ENCODE measurements at regions not wholly inside any gene's neighbourhood (a gene's known extent, or its start where the extent isn't known, plus 50 kb on each side); places are given as distances from the start of the nearest gene placed in this dataset.
"Not testable (repeated sequence)": the region's sequence is repeated elsewhere in the genome, so short reads cannot be mapped to it uniquely, and the experiment has no call there.

GRCh38 chr1:8118736-8119135 is 92.6 kb upstream of the ERRFI1 start:
- not testable (repeated sequence) for FAIRE-seq; DNase-seq (ENCODE audit: low spot score)

- DNase-seq (ENCODE audit: low spot score), result no peak
- no peak for FAIRE-seq
These were observed 91.9 kb upstream of the ERRFI1 start for GRCh38 chr1:8118031-8118451.

DNA sequence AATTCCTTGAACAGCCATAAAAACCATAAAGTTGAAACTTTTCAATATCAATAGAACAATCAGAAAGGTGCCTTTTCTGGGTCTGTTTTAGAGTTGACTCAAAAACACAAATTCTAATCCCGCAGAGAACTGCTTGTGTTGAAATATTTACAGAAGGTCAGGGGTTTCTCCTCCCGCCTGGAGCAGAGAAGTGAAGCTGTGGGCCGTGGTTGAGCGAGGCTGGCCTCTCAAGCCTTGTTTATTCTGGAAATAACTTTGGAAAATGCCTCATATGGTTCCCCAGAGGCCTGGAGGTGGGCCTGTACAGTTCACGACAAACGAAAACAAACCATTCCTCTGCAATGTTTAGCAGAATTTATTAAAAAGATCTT is 90.8 kb upstream of the ERRFI1 start:
- DNase-seq (ENCODE audit: low spot score), result no peak

DNA sequence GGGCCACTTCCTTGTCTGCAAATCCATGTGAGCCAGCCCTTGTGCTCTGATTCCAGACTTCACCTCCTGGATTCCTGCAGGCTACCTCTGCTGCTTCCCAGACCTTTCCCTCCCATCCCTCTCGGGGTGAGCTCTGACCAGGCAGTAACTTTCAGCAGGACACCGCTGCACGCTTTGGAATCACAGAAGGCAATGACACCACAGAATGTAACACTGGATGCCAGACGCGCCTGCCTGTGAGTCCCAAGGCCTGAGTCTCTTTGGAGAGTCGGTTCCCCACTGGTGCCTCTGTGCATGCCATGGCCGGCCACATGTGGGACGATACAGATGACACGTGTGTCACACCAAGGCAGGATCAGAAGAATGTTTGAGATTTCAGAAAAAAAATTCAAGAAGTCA is 89.7 kb upstream of the ERRFI1 start:
- DNase-seq (ENCODE audit: low spot score) (no peak), FAIRE-seq (no peak)

More for the DNA sequence above, 90.8 kb upstream of the ERRFI1 start:
- no peak for FAIRE-seq

DNA sequence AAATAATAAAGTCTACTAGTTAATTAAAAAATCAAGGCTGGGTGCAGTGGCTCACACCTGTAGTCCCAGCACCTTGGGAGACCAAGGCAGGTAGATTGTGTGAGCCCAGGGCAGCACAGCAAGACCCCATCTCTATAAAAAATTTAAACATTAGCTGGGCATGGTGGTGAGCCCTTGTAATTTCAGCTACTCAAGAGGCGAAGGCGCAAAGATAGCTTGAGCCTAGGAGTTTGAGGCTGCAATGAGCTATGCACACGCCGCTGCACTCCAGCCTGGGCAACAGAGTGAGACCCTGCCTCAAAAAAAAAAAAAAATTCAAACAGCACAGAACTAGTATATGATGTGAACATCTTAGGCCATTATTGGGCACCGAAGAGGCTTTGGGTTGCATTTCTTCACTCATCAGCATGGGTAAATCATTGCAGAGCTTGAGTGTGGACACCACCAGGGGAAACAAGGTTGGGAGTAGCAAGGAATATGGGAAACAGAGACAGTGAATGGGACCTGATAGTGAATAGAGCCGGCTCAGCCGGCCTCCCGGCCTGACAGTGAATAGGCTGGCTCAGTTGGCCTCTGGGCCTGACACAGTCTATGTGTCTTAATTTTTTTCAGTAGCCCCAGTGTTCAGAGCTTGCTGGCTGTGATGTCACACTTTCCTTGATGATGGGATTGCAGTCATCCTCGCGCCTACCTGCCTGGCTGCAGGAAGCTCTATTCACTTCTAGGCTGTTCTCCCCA is 89.1 kb upstream of the ERRFI1 start:
- no peak for FAIRE-seq
- DNase-seq (ENCODE audit: low spot score), result no peak

DNA sequence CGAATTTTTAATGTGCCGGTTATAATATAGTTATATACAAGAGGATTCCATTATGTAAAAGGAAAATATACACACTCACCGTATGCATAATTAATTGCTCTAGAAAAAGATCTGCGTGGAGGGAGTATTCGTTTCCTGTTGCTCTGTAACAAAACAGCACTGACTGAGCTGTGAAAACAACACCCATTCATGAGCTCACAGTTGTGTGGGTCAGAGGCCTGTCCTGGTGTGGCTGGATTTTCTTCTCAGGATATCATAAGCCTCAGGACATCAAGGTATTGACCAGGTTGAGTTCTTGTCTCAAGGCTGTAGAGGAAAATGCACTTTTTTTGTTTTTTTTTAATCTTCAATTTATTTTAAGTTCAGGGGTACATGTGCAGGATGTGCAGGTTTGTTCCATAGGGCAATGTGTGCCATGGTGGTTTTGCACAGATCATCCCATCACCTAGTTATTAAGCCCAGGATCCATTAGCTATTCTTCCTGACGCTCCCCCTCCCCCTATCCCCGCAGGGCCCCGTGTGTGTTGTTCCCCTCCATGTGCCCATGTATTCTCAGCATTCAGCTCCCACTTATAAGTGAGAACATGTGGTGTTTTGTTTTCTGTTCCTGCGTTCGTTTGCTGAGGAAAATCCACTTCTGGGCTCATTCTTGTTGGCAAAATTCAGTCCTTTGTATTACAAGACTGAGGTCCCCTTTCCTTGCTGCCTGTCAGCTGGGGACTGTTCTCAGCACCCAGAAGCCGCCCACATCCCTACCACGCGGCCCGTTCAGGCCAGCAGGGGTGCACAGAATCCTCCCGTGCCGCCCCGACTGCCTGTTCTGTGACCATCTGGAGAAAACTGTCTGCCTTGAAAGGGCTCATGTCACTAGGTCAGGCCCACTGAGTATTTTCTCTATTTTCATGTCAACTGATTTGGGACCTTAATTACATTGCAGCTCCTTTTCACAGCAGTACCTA is 87.4 kb upstream of the ERRFI1 start:
- DNase-seq (ENCODE audit: low spot score) (no peak), FAIRE-seq (no peak)

DNA sequence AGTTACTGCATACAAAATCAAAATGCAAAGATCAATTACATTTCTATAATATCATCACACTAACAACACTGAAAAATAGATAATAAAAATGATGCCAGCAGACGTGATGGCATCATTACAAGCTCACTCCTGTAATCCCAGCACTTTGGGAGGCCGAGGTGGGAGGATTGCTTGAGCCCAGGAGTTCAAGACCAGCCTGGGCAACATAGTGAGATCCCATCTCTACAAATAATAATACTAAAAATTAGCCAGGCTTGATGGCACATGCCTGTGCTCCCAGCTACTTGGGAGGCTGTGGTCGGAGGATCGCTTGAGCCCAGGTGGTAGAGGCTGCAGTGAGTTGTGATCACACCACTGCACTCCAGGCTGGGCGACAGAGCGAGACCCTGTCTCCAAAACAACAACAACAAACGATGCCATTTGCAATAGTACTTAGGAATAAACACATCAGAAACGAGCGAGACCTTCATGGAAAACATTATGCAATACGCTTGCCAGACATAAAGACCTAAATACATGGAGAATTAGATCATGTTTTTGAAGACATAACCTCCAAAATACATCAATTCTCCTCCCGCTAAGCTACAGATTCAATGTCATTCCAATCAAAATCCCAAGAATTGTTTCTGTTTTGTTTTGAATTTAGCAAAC is 86.6 kb upstream of the ERRFI1 start:
- no peak for DNase-seq (ENCODE audit: low spot score)
- FAIRE-seq, result no peak

DNA sequence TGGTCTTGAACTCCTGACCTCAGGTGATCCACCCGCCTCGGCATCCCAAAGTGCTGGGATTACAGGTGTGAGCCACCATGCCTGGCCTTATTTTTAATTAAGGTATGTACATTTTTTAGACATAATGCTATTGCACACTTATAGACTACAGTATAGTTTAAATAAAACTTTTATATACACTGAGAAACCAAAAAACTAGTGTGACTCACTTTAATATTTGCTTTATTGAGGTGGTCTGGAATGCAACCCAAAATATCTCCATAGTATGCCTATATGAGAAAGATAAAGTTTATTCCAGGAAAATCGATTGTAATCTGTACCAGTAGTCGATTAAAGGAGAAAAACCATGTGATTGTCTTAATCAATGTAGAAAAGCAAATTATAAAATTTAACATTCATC is 85.5 kb upstream of the ERRFI1 start:
- no peak for FAIRE-seq
- DNase-seq (ENCODE audit: low spot score), result no peak

- FAIRE-seq, result no peak
These were observed 83.1 kb upstream of the ERRFI1 start for GRCh38 chr1:8109216-8109615.

GRCh38 chr1:8107897-8108296 is 81.8 kb upstream of the ERRFI1 start:
- FAIRE-seq (no peak), DNase-seq (ENCODE audit: low spot score) (no peak)

More at GRCh38 chr1:8109216-8109615, 83.1 kb upstream of the ERRFI1 start:
- no peak for DNase-seq (ENCODE audit: low spot score)

- no peak for DNase-seq (ENCODE audit: low spot score)
- no peak for FAIRE-seq
These were observed 78.4 kb upstream of the ERRFI1 start for GRCh38 chr1:8104278-8105236.

GRCh38 chr1:8097908-8098307 is 71.8 kb upstream of the ERRFI1 start:
- FAIRE-seq (no peak), DNase-seq (ENCODE audit: low spot score) (no peak)

GRCh38 chr1:8097077-8097799 is 71.1 kb upstream of the ERRFI1 start:
- FAIRE-seq, result no peak
- peak; percentile 55 for DNase-seq (ENCODE audit: low spot score)

- no peak for DNase-seq (ENCODE audit: low spot score)
- no peak for FAIRE-seq
These were observed 70.2 kb upstream of the ERRFI1 start for GRCh38 chr1:8096105-8097011.

- DNase-seq (ENCODE audit: low spot score) (no peak), FAIRE-seq (no peak)
These were observed 69.5 kb upstream of the ERRFI1 start for GRCh38 chr1:8095584-8095983.

GRCh38 chr1:8094481-8095241 is 68.6 kb upstream of the ERRFI1 start:
- FAIRE-seq, result no peak

DNA sequence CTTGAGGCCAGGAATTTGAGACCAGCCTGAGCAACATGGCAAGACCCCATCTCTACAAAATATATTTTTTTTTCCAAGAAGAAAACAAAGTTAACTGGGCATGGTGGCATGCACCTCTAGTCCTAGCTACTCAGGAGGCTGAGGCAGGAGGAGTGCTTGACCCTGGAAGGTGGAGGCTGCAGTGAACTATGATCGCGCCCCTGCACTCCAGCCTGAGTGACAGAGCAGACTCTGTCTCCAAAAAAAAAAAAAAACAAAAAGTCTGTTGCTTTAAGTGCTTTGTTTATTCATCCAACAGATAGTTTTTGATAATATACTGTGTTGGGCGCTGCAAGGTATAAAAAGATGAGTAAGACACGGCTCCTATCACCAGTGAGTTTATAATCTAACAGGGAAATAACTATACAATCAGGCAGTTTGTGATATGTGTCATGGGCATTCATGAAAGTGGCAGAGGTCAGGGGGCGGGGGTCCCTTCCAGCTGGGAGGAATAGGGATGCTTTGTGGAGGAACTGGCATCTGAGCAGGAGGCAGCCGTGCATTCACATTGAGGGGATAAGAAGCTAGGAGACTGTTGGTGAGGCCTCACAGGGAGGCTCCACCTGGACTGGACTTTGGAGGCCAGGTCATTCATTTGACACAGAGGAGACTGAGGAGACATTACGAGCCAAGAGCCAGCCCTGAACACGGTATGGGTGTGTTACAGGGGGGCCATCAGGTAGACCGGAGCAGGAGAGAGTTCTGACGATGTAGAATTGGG is 67.3 kb upstream of the ERRFI1 start:
- DNase-seq (ENCODE audit: low spot score), result no peak
- no peak for FAIRE-seq

More at GRCh38 chr1:8094481-8095241, 68.6 kb upstream of the ERRFI1 start:
- DNase-seq (ENCODE audit: low spot score), result no peak

GRCh38 chr1:8092657-8093056 is 66.5 kb upstream of the ERRFI1 start:
- DNase-seq (ENCODE audit: low spot score) (no peak), FAIRE-seq (no peak)
